H54 (cell line): ENCODE measurements at regions not wholly inside any gene's neighbourhood (a gene's known extent, or its start where the extent isn't known, plus 50 kb on each side); places are given as distances from the start of the nearest gene placed in this dataset.

Experiments used
- DNase-seq: peaks from one replicate; pipeline ENCODE4 v3.0.0; 2011; ENCODE audit warnings: low spot score, mixed read lengths; ENCODE audit not compliant: insufficient read length
- FAIRE-seq: peaks from 3 replicates; lab custom pipeline; 2011; peaks lifted over from hg19 to GRCh38; lab: Jason Lieb, UNC
- POLR2A ChIP-seq: IDR thresholded peaks from 2 replicates; pipeline ENCODE4 v1.6.1; 2011; ENCODE audit warnings: low read depth, mild to moderate bottlenecking, low read length

GRCh38 chr10:2949948-2950354 lies 117.4 kb upstream of the PFKP start:
- DNase-seq: peak; percentile 23
- no peak for TF ChIP-seq POLR2A
- FAIRE-seq: no peak

- no peak for TF ChIP-seq POLR2A
- DNase-seq (no peak), FAIRE-seq (no peak)
Measured at GRCh38 chr10:2949221-2949947, 118.0 kb upstream of the PFKP start.

GRCh38 chr10:2948127-2948854 lies 119.1 kb upstream of the PFKP start:
- TF ChIP-seq POLR2A: no peak
- no peak for DNase-seq
- no peak for FAIRE-seq

- FAIRE-seq: no peak
- TF ChIP-seq POLR2A: no peak
- no peak for DNase-seq
Measured at GRCh38 chr10:2944788-2945187, 122.6 kb upstream of the PFKP start.

- DNase-seq: no peak
- no peak for FAIRE-seq
Measured at GRCh38 chr10:2943932-2944614, 123.3 kb upstream of the PFKP start.

GRCh38 chr10:2942938-2943337 lies 124.4 kb upstream of the PFKP start:
- TF ChIP-seq POLR2A: no peak
- DNase-seq: no peak
- FAIRE-seq: no peak

More at GRCh38 chr10:2943932-2944614, 123.3 kb upstream of the PFKP start:
- TF ChIP-seq POLR2A: no peak

GRCh38 chr10:2938869-2939268 lies 128.5 kb upstream of the PFKP start:
- DNase-seq (no peak), FAIRE-seq (no peak)
- no peak for TF ChIP-seq POLR2A

GRCh38 chr10:2936816-2937215 lies 130.5 kb upstream of the PFKP start:
- TF ChIP-seq POLR2A: no peak
- no peak for DNase-seq
- FAIRE-seq: no peak

GRCh38 chr10:2935647-2936386 lies 131.5 kb upstream of the PFKP start:
- no peak for DNase-seq
- no peak for FAIRE-seq
- no peak for TF ChIP-seq POLR2A

GRCh38 chr10:2933924-2934323 lies 133.4 kb upstream of the PFKP start:
- no peak for DNase-seq
- FAIRE-seq: no peak

GRCh38 chr10:2933519-2933918 lies 133.8 kb upstream of the PFKP start:
- no peak for TF ChIP-seq POLR2A
- FAIRE-seq: no peak

More at GRCh38 chr10:2933924-2934323, 133.4 kb upstream of the PFKP start:
- TF ChIP-seq POLR2A: no peak

GRCh38 chr10:2933071-2933470 lies 134.3 kb upstream of the PFKP start:
- TF ChIP-seq POLR2A: no peak
- no peak for FAIRE-seq

More at GRCh38 chr10:2933519-2933918, 133.8 kb upstream of the PFKP start:
- DNase-seq: no peak

GRCh38 chr10:2929480-2930258 lies 137.7 kb upstream of the PFKP start:
- TF ChIP-seq POLR2A: no peak
- DNase-seq (no peak), FAIRE-seq (no peak)

More at GRCh38 chr10:2933071-2933470, 134.3 kb upstream of the PFKP start:
- DNase-seq: no peak
